K562 (cell line): ENCODE measurements at regions not wholly inside any gene's neighbourhood (a gene's known extent, or its start where the extent isn't known, plus 50 kb on each side); places are given as distances from the start of the nearest gene placed in this dataset.

ENCODE experiments used
- ATAC-seq: fragments of 200-7000 bp; cut with Tn5 transposase; 3 replicates; pipeline ENCODE4 v1.9.1; 2020; ENCODE audit warnings: moderate library complexity
- BruUV-seq: library from RNA; stranded (reverse); fragments of 400-500 nt; replicated peaks from 2 replicates; lab custom pipeline; 2021; lab: Mats Ljungman, UMichigan
- CTCF ChIA-PET: fragments of 300-600 bp; formaldehyde crosslinking; extraction: SDS; loops from one replicate; lab custom pipeline; 2021; ENCODE audit warnings: low intra/inter-chr PET ratio; lab: Yijun Ruan, JAX
- POLR2A ChIA-PET: fragments of 300-600, 350-650 bp; sonication (Branson Sonifier 250); formaldehyde crosslinking; extraction: SDS; loops from one replicate; lab custom pipeline; 2021; ENCODE audit warnings: antibody characterized with exemption, inconsistent platforms; lab: Yijun Ruan, JAX
- DNase-seq, 4 experiments: peaks; one replicate each; pipeline versions ENCODE4 v3.0.0 to v3.0.0-alpha.2; 2011 to 2018; ENCODE audit warnings: low spot score in 3 of 4, mixed read lengths in 3 of 4; ENCODE audit errors: extremely low read depth in 1 of 4
- FAIRE-seq: peaks from 2 replicates; lab custom pipeline; 2011; peaks lifted over from hg19 to GRCh38; lab: Jason Lieb, UNC
- H2AFZ ChIP-seq: 2 replicates; pipeline ENCODE4 v1.6.0; 2011; ENCODE audit warnings: low read depth, low read length, control low read depth, inconsistent platforms
- H3K27ac ChIP-seq: fragments of 200-600 bp; 3 replicates; pipeline ENCODE4 v1.8.0; 2011; ENCODE audit warnings: low read depth, mild to moderate bottlenecking, control low read depth, inconsistent platforms, low read length, moderate library complexity, mixed read lengths; ENCODE audit errors: extremely low read depth
- H3K27me3 ChIP-seq, 2 experiments: fragments of 300-600 bp in 1 of 2; 2 replicates in 1 of 2; 3 replicates in 1 of 2; pipeline versions ENCODE4 v1.6.0 to v1.8.0; 2011; ENCODE audit warnings: inconsistent platforms in 2 of 2, low read length in 2 of 2, mild to moderate bottlenecking in 1 of 2, mixed read lengths in 1 of 2, moderate library complexity in 1 of 2; ENCODE audit not compliant: control insufficient read depth in 2 of 2, insufficient read depth in 2 of 2
- H3K36me3 ChIP-seq: fragments of 300-600 bp; 3 replicates; pipeline ENCODE4 v1.8.0; 2011; ENCODE audit warnings: mild to moderate bottlenecking, low read length, inconsistent platforms; ENCODE audit not compliant: control insufficient read depth, insufficient read depth
- H3K4me1 ChIP-seq, 2 experiments: fragments of 200-600 bp in 1 of 2; replicated peaks in 1 of 2; 2 replicates in 1 of 2; 3 replicates in 1 of 2; pipeline versions ENCODE4 v1.5.1 to v1.8.0; 2011; ENCODE audit warnings: inconsistent platforms in 2 of 2, low read length in 2 of 2, mild to moderate bottlenecking in 1 of 2, mixed read lengths in 1 of 2, moderate library complexity in 1 of 2; ENCODE audit not compliant: control insufficient read depth in 2 of 2, insufficient read depth in 2 of 2
- H3K4me2 ChIP-seq: 2 replicates; pipeline ENCODE4 v1.6.1; 2011; ENCODE audit warnings: low read length, control low read depth, inconsistent platforms, mixed read lengths; ENCODE audit not compliant: insufficient read depth
- H3K4me3 ChIP-seq: fragments of 200-600 bp; sonication (generic), shearing (Covaris generic); 2 replicates; pipeline ENCODE4 v1.5.1; 2016; ENCODE audit warnings: control low read depth, inconsistent platforms
- H3K79me2 ChIP-seq: fragments of 200-600 bp; 3 replicates; pipeline ENCODE4 v1.8.0; 2011; ENCODE audit warnings: low read length, inconsistent platforms; ENCODE audit not compliant: control insufficient read depth, insufficient read depth
- H3K9ac ChIP-seq, 2 experiments: 2 replicates each; pipeline versions ENCODE4 v1.6.0 to v1.6.1; 2011; ENCODE audit warnings: low read depth in 2 of 2, low read length in 2 of 2, control low read depth in 1 of 2, inconsistent platforms in 1 of 2, mild to moderate bottlenecking in 1 of 2, mixed read lengths in 1 of 2; ENCODE audit not compliant: insufficient read depth in 1 of 2
- H3K9me1 ChIP-seq: one replicate; pipeline ENCODE4 v1.6.0; 2011; ENCODE audit warnings: inconsistent platforms, mild to moderate bottlenecking, low read length, moderate library complexity; ENCODE audit not compliant: control insufficient read depth, insufficient read depth
- H3K9me3 ChIP-seq: replicated peaks from 2 replicates; pipeline ENCODE4 v1.5.1; 2011; ENCODE audit warnings: low read depth, low read length, inconsistent platforms; ENCODE audit not compliant: control insufficient read depth, insufficient read depth
- H4K20me1 ChIP-seq: replicated peaks from 2 replicates; pipeline ENCODE4 v1.6.1; 2011; ENCODE audit warnings: low read length, inconsistent platforms, mixed read lengths; ENCODE audit not compliant: control insufficient read depth, insufficient read depth
- BACH1 ChIP-seq: fragments of 200-800 bp; sonication (Bioruptor generic); IDR thresholded peaks from 2 replicates; pipeline ENCODE4 v1.6.1; 2016; ENCODE audit warnings: missing genetic modification characterization, missing compliant biosample characterization
- CTCF ChIP-seq, 3 experiments: IDR thresholded peaks in 2 of 3; conservative IDR thresholded peaks in 1 of 3; 2 replicates each; pipeline ENCODE4 v1.5.1; 2011 to 2012; ENCODE audit warnings: low read length in 3 of 3, mild to moderate bottlenecking in 3 of 3, control low read depth in 2 of 3, improper control_type of control experiment in 1 of 3, inconsistent platforms in 1 of 3, low read depth in 1 of 3, mixed read lengths in 1 of 3, moderate library complexity in 1 of 3; ENCODE audit not compliant: insufficient read depth in 2 of 3
- ETV1 ChIP-seq: fragments of 450-650 bp; conservative IDR thresholded peaks from 2 replicates; pipeline ENCODE4 v1.6.1; 2016; ENCODE audit warnings: missing genetic modification characterization, control low read depth, low read depth, missing compliant biosample characterization
- HDAC8 ChIP-seq: fragments of 450-650 bp; IDR thresholded peaks from 2 replicates; pipeline ENCODE4 v1.6.1; 2016; ENCODE audit warnings: mild to moderate bottlenecking, missing genetic modification characterization, moderate library complexity, missing compliant biosample characterization
- HMGN3 ChIP-seq: IDR thresholded peaks from 2 replicates; pipeline ENCODE4 v1.6.1; 2011; ENCODE audit warnings: borderline replicate concordance, low read depth, mild to moderate bottlenecking, mixed read lengths, low read length; ENCODE audit not compliant: insufficient read length; ENCODE audit errors: extremely low read depth
- LARP7 ChIP-seq: fragments of 450-650 bp; IDR thresholded peaks from 2 replicates; pipeline ENCODE4 v1.6.1; 2016
- NFIC ChIP-seq: fragments of 450-650 bp; IDR thresholded peaks from 2 replicates; pipeline ENCODE4 v1.6.1; 2017; ENCODE audit warnings: mild to moderate bottlenecking, inconsistent platforms
- PML ChIP-seq: IDR thresholded peaks from 2 replicates; pipeline ENCODE4 v1.6.1; 2012; ENCODE audit warnings: low read length, inconsistent platforms
- POLR2H ChIP-seq: IDR thresholded peaks from 2 replicates; pipeline ENCODE4 v1.6.1; 2016; ENCODE audit warnings: missing genetic modification characterization, low read depth, mild to moderate bottlenecking, control low read depth, missing compliant biosample characterization, moderate library complexity
- PRMT5 ChIP-seq: sonication (generic); formaldehyde crosslinking; IDR thresholded peaks from 2 replicates; pipeline ENCODE4 v1.5.0; 2020; ENCODE audit warnings: missing genetic modification reagents
- RFX5 ChIP-seq: IDR thresholded peaks from 2 replicates; pipeline ENCODE4 v1.6.1; 2011; ENCODE audit warnings: low read depth, mild to moderate bottlenecking, improper control_type of control experiment, low read length
- SAFB2 ChIP-seq: fragments of 200-400 bp; formaldehyde crosslinking; IDR thresholded peaks from 2 replicates; pipeline ENCODE4 v1.6.1; 2018; ENCODE audit warnings: borderline replicate concordance, low read length, low read depth, moderate library complexity; ENCODE audit not compliant: severe bottlenecking
- ZNF175 ChIP-seq: fragments of 200-800 bp; sonication (Bioruptor generic); IDR thresholded peaks from 2 replicates; pipeline ENCODE4 v1.6.1; 2016; ENCODE audit warnings: low read depth, mild to moderate bottlenecking, missing genetic modification characterization, missing compliant biosample characterization
- in situ Hi-C: fragments of 300-500 bp; cut with MboI; formaldehyde crosslinking; loops from 4 replicates; pipeline ENCODE4 v1.15.0; 2018; ENCODE audit warnings: inconsistent platforms, mixed read lengths
- intact Hi-C: fragments of 100-400 bp; cut with micrococcal nuclease; formaldehyde crosslinking; loops from 2 replicates; pipeline ENCODE4 v1.14.2; 2022

- DNase-seq (no peak), FAIRE-seq (no peak), ATAC-seq (no peak)
- BruUV-seq: no TSS peak
- no peaks in the 10 kb centered on the region for H3K36me3 ChIP-seq
- H3K9me1 ChIP-seq: no peaks in the 10 kb centered on the region
- no peak overlapping the region for H3K9ac ChIP-seq
- in situ Hi-C loops: no loop called here
- H4K20me1 ChIP-seq: no peaks in the 10 kb centered on the region
- no peaks in the 10 kb centered on the region for H3K4me1 ChIP-seq
- no peaks in the 10 kb centered on the region for H3K27me3 ChIP-seq
- no peak overlapping the region for H2AFZ ChIP-seq
- no peak overlapping the region for H3K27ac ChIP-seq
- ChIA-PET CTCF (no interaction called here), POLR2A (no interaction called here)
- no peaks in the 10 kb centered on the region for H3K9me3 ChIP-seq
- TF ChIP-seq SAFB2 (no peak), LARP7 (no peak), ZNF175 (CRISPR knock-in tag) (no peak), BACH1 (tag) (no peak), POLR2H (no peak), CTCF (IDR thresholded peaks at IDR 0.05 in 2 of 3, conservative IDR thresholded peaks at IDR 0.05 in 1 of 3; ENCODE audit: insufficient read depth in 2 of 3, low read depth in 1 of 3, low read length in 3 of 3) (no peak), HDAC8 (tag) (no peak), RFX5 (no peak), HMGN3 (no peak), PRMT5 (no peak), ETV1 (tag) (no peak), NFIC (no peak), PML (no peak)
- intact Hi-C loops: no loop called here
- no peak overlapping the region for H3K4me3 ChIP-seq
- no peaks in the 10 kb centered on the region for H3K79me2 ChIP-seq
- H3K4me2 ChIP-seq: no peak overlapping the region
Measured at GRCh38 chr12:87290505-87290904, 738.7 kb downstream of the C12orf50 start.
